Activated CD4-positive, alpha-beta memory T cell treated with anti-CD3 and anti-CD28 coated beads for 36 hours (primary cell): ENCODE measurements at regions not wholly inside any gene's neighbourhood (a gene's known extent, or its start where the extent isn't known, plus 50 kb on each side); places are given as distances from the start of the nearest gene placed in this dataset.

Source experiments
- CTCF ChIA-PET: fragments of 350-600 bp; sonication (Branson Sonifier 250); formaldehyde crosslinking; loops from one replicate; lab custom pipeline; 2021; ENCODE audit warnings: antibody characterized with exemption, inconsistent platforms; lab: Charles Lee
- POLR2A ChIA-PET: fragments of 350-600 bp; sonication (Branson Sonifier 250); formaldehyde crosslinking; loops from one replicate; lab custom pipeline; 2021; ENCODE audit warnings: antibody characterized with exemption; lab: Charles Lee
- DNase-seq: peaks from one replicate; pipeline ENCODE4 v3.0.0-alpha.2; 2020
- H3K27ac Mint-ChIP-seq: one replicate; pipeline ENCODE4 v1.8.0; 2021; ENCODE audit warnings: mixed read lengths
- H3K27me3 Mint-ChIP-seq: one replicate; pipeline ENCODE4 v1.8.0; 2021; ENCODE audit warnings: mixed read lengths
- H3K36me3 Mint-ChIP-seq: one replicate; pipeline ENCODE4 v1.8.0; 2021; ENCODE audit warnings: mixed read lengths
- H3K4me1 Mint-ChIP-seq: one replicate; pipeline ENCODE4 v1.8.0; 2021; ENCODE audit warnings: low read depth, mixed read lengths
- H3K4me3 Mint-ChIP-seq: one replicate; pipeline ENCODE4 v1.8.0; 2021; ENCODE audit warnings: mild to moderate bottlenecking, mixed read lengths
- H3K9me3 Mint-ChIP-seq: one replicate; pipeline ENCODE4 v1.8.0; 2021; ENCODE audit warnings: mixed read lengths
- intact Hi-C: fragments of 100-400 bp; cut with micrococcal nuclease; formaldehyde crosslinking; loops from one replicate; pipeline ENCODE4 v1.15.1; 2023

- intact Hi-C loops, result no loop called here
- no peaks in the 10 kb centered on the region for H3K4me1 Mint-ChIP-seq
- H3K9me3 Mint-ChIP-seq, result peaks cover 2% of the 10 kb centered on the region
- POLR2A ChIA-PET, result no interaction called here
- CTCF ChIA-PET, result no interaction called here
- no peak overlapping the region for H3K27ac Mint-ChIP-seq
- no peak for DNase-seq
- no peak overlapping the region for H3K4me3 Mint-ChIP-seq
- H3K36me3 Mint-ChIP-seq, result no peaks in the 10 kb centered on the region
- H3K27me3 Mint-ChIP-seq, result no peaks in the 10 kb centered on the region
Observed at GRCh38 chr7:124692425-124692824, 73.2 kb downstream of the GPR37 start.

GRCh38 chr7:124690840-124691239 lies 74.8 kb downstream of the GPR37 start:
- H3K36me3 Mint-ChIP-seq, result no peaks in the 10 kb centered on the region
- intact Hi-C loops, result no loop called here
- POLR2A ChIA-PET, result no interaction called here
- no peak for DNase-seq
- no peaks in the 10 kb centered on the region for H3K27me3 Mint-ChIP-seq
- CTCF ChIA-PET, result no interaction called here
- no peaks in the 10 kb centered on the region for H3K4me1 Mint-ChIP-seq
- no peak overlapping the region for H3K27ac Mint-ChIP-seq
- no peak overlapping the region for H3K4me3 Mint-ChIP-seq
- H3K9me3 Mint-ChIP-seq, result peaks cover 2% of the 10 kb centered on the region

DNA sequence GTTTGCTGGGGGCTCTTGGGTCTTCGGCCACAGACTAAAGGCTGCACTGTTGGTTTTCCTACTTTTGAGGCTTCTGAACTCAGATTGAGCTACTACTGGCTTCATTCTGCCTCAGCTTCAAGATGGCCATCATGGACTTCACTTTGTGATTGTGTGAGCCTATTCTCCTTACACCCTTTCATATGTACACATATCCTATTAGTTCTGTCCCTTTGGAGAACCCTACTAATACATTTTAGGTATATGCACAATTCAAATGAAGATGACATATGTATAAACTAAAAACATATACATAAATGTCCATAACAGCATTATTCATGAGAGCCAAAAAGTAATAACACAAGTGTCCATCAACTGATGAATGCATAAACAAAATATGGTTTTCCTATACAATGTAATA lies 75.7 kb downstream of the GPR37 start:
- POLR2A ChIA-PET, result no interaction called here
- H3K9me3 Mint-ChIP-seq, result peaks cover 2% of the 10 kb centered on the region

DNA sequence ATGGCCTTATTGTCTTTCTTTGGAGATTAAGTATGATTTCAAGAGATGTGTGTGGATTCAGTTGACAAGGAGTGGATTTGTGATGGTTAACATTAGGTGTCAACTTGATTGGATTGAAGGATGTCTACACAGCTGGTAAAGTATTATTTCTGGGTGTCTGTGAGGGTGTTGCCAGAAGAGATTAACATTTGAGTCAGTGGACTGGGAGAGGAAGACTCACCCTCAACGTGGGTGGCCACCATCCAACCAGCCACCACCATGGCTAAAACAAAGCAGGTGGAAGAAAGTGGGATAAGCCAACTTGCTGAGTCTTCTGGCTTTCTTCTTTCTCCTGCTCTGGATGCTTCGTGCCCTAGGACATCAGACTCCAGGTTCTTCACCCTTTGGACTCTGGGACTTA lies 76.1 kb downstream of the GPR37 start:
- no peaks in the 10 kb centered on the region for H3K27me3 Mint-ChIP-seq
- no peaks in the 10 kb centered on the region for H3K4me1 Mint-ChIP-seq
- DNase-seq, result no peak
- POLR2A ChIA-PET, result no interaction called here
- peaks cover 2% of the 10 kb centered on the region for H3K9me3 Mint-ChIP-seq
- H3K27ac Mint-ChIP-seq, result no peak overlapping the region
- intact Hi-C loops, result no loop called here
- CTCF ChIA-PET, result no interaction called here
- H3K36me3 Mint-ChIP-seq, result no peaks in the 10 kb centered on the region
- no peak overlapping the region for H3K4me3 Mint-ChIP-seq

More for the DNA sequence above, 75.7 kb downstream of the GPR37 start:
- intact Hi-C loops, result no loop called here
- DNase-seq, result no peak
- Mint-ChIP-seq H3K27ac (no peak overlapping the region), H3K4me1 (no peaks in the 10 kb centered on the region), H3K27me3 (no peaks in the 10 kb centered on the region), H3K4me3 (no peak overlapping the region), H3K36me3 (no peaks in the 10 kb centered on the region)
- CTCF ChIA-PET, result no interaction called here

GRCh38 chr7:124688991-124689390 lies 76.6 kb downstream of the GPR37 start:
- DNase-seq, result no peak
- Mint-ChIP-seq H3K27ac (no peak overlapping the region), H3K9me3 (no peaks in the 10 kb centered on the region), H3K4me3 (no peak overlapping the region), H3K27me3 (no peaks in the 10 kb centered on the region), H3K36me3 (no peaks in the 10 kb centered on the region), H3K4me1 (no peaks in the 10 kb centered on the region)
- intact Hi-C loops, result no loop called here
- POLR2A ChIA-PET, result no interaction called here
- CTCF ChIA-PET, result no interaction called here

DNA sequence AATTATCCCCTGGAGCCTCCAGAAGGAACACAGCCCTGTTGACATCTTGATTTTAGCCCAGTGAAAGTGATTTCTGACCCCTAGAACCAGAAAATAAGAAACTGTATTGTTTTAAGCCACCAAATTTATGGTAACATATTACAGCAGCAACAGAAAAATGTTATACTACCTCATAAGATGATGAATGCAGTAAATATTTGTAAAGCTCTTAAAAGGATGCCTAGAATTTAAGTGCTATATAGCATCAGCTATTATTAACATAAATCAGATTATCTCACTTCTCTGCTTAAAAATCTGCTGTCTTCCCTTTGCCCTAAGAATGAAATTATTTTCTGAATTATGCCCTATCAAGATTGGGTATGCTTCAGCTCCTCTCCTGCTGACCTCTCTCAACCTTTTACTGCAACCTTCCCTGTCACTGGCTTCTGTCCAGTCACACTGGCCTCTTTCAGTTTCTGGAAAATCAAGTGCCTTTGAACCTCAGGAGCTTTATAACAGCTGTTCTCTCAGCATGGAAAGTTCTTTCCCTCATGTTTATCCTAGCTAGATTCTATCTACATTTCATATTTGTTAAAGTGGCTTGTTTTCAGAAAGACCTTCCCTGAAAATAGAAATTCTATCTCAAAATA lies 78.9 kb downstream of the GPR37 start:
- Mint-ChIP-seq H3K27ac (no peak overlapping the region), H3K4me3 (no peak overlapping the region), H3K27me3 (no peaks in the 10 kb centered on the region), H3K9me3 (no peaks in the 10 kb centered on the region), H3K36me3 (no peaks in the 10 kb centered on the region), H3K4me1 (no peaks in the 10 kb centered on the region)
- DNase-seq, result no peak
- ChIA-PET POLR2A (no interaction called here), CTCF (no interaction called here)
- intact Hi-C loops, result no loop called here

DNA sequence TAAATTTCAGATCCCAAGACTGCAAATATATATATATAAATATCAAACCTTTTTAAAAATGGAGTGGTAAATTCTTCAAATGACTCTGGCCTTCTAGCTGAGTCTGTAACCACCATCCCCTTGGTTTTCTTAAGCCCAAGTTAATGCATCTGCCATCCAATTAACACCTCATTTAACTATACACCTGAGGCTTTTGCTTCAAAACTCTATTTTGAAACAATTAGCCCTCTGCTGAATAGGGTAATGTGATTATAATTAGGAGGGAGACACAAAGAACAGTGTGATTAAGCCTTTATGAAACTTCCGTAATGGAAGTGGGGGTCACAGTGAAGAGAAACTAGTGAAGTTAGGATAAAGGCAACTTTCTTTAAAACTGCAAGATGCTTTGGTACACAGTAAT lies 83.6 kb downstream of the GPR37 start:
- Mint-ChIP-seq H3K4me3 (no peak overlapping the region), H3K27me3 (no peaks in the 10 kb centered on the region), H3K27ac (no peak overlapping the region), H3K4me1 (no peaks in the 10 kb centered on the region), H3K36me3 (no peaks in the 10 kb centered on the region), H3K9me3 (no peaks in the 10 kb centered on the region)
- no peak for DNase-seq
- intact Hi-C loops, result no loop called here
- CTCF ChIA-PET, result no interaction called here
- POLR2A ChIA-PET, result no interaction called here

DNA sequence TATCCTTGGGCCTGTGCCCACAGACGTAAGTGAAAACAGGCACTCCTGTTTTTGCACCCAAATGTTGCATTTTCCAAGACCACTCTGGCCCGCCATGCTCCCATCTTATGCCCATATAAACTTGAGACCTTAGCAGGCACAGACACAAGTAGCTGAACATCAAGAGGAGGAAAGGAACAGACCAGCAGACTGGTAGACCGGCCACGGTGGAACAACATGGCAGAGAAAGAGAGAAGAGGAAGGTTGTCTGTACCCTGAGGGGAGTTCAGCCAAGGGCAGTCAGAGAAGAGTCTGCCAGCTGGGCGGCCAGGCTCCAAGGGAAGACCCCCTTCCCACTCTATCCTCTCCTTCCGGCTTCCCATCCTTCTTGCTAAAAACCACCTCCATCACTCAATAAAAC lies 85.3 kb downstream of the GPR37 start:
- no peak overlapping the region for H3K4me3 Mint-ChIP-seq
- H3K9me3 Mint-ChIP-seq, result no peaks in the 10 kb centered on the region
- no peak overlapping the region for H3K27ac Mint-ChIP-seq
- intact Hi-C loops, result no loop called here
- H3K27me3 Mint-ChIP-seq, result no peaks in the 10 kb centered on the region
- POLR2A ChIA-PET, result no interaction called here
- no peak for DNase-seq
- CTCF ChIA-PET, result no interaction called here
- no peaks in the 10 kb centered on the region for H3K4me1 Mint-ChIP-seq
- H3K36me3 Mint-ChIP-seq, result no peaks in the 10 kb centered on the region

- H3K4me3 Mint-ChIP-seq, result no peak overlapping the region
- no peaks in the 10 kb centered on the region for H3K36me3 Mint-ChIP-seq
- intact Hi-C loops, result no loop called here
- H3K27ac Mint-ChIP-seq, result no peak overlapping the region
- ChIA-PET CTCF (no interaction called here), POLR2A (no interaction called here)
- H3K4me1 Mint-ChIP-seq, result no peaks in the 10 kb centered on the region
- H3K27me3 Mint-ChIP-seq, result no peaks in the 10 kb centered on the region
- DNase-seq, result no peak
- no peaks in the 10 kb centered on the region for H3K9me3 Mint-ChIP-seq
Observed at GRCh38 chr7:124679586-124680225, 85.9 kb downstream of the GPR37 start.

GRCh38 chr7:124679146-124679545 lies 86.4 kb downstream of the GPR37 start:
- H3K4me1 Mint-ChIP-seq, result no peaks in the 10 kb centered on the region
- H3K27me3 Mint-ChIP-seq, result no peaks in the 10 kb centered on the region
- no peaks in the 10 kb centered on the region for H3K9me3 Mint-ChIP-seq
- DNase-seq, result no peak
- H3K27ac Mint-ChIP-seq, result no peak overlapping the region
- H3K4me3 Mint-ChIP-seq, result no peak overlapping the region
- intact Hi-C loops, result no loop called here
- no peaks in the 10 kb centered on the region for H3K36me3 Mint-ChIP-seq
- POLR2A ChIA-PET, result no interaction called here
- CTCF ChIA-PET, result no interaction called here

GRCh38 chr7:124674451-124674850 lies 91.1 kb downstream of the GPR37 start:
- POLR2A ChIA-PET, result no interaction called here
- intact Hi-C loops, result no loop called here

GRCh38 chr7:124672011-124672410 lies 93.6 kb downstream of the GPR37 start:
- intact Hi-C loops, result no loop called here
- Mint-ChIP-seq H3K27me3 (no peaks in the 10 kb centered on the region), H3K4me1 (no peaks in the 10 kb centered on the region), H3K4me3 (no peak overlapping the region), H3K36me3 (no peaks in the 10 kb centered on the region), H3K9me3 (no peaks in the 10 kb centered on the region), H3K27ac (no peak overlapping the region)
- no peak for DNase-seq
- POLR2A ChIA-PET, result no interaction called here
- CTCF ChIA-PET, result no interaction called here

More at GRCh38 chr7:124674451-124674850, 91.1 kb downstream of the GPR37 start:
- no peak overlapping the region for H3K27ac Mint-ChIP-seq
- no peak overlapping the region for H3K4me3 Mint-ChIP-seq
- no peaks in the 10 kb centered on the region for H3K36me3 Mint-ChIP-seq
- no peaks in the 10 kb centered on the region for H3K27me3 Mint-ChIP-seq
- CTCF ChIA-PET, result no interaction called here
- H3K4me1 Mint-ChIP-seq, result no peaks in the 10 kb centered on the region
- H3K9me3 Mint-ChIP-seq, result no peaks in the 10 kb centered on the region
- no peak for DNase-seq
